ENCODE measurements at regions not wholly inside any gene's neighbourhood (a gene's known extent, or its start where the extent isn't known, plus 50 kb on each side); places are given as distances from the start of the nearest gene placed in this dataset.

DNA sequence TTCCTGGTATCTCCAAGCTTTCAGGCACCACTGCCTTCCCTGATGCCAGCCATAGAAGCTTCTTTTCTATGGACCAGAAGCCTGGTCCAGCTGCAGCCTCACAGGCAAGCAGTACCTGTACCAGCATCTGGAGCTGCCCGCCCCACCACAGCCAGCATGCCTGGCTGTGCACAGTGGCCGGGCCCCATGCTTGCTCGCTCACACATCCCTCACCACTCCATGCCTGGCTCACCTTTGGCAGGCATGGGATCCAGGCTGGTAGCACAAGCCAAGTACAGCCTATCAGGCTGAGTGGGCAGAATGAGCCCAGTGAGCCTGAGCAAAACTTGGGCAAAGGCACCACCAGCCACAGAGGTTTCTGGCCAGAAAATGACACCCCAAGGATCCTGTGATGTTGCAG lies 93.4 kb downstream of the TPRA1 start:
- no peaks in the 10 kb centered on the region for H3K4me1 ChIP-seq
- ATAC-seq, result no peak
- H3K27me3 ChIP-seq, result peaks cover 17% of the 10 kb centered on the region
- no peak overlapping the region for H3K27ac ChIP-seq
- TF ChIP-seq POLR2A (IDR thresholded peaks at IDR 0.05), result no peak
- no peak for TF ChIP-seq EP300 (IDR thresholded peaks at IDR 0.05)
- TF ChIP-seq POLR2AphosphoS5 (IDR thresholded peaks at IDR 0.05), result no peak
- TF ChIP-seq, protein P1, sequence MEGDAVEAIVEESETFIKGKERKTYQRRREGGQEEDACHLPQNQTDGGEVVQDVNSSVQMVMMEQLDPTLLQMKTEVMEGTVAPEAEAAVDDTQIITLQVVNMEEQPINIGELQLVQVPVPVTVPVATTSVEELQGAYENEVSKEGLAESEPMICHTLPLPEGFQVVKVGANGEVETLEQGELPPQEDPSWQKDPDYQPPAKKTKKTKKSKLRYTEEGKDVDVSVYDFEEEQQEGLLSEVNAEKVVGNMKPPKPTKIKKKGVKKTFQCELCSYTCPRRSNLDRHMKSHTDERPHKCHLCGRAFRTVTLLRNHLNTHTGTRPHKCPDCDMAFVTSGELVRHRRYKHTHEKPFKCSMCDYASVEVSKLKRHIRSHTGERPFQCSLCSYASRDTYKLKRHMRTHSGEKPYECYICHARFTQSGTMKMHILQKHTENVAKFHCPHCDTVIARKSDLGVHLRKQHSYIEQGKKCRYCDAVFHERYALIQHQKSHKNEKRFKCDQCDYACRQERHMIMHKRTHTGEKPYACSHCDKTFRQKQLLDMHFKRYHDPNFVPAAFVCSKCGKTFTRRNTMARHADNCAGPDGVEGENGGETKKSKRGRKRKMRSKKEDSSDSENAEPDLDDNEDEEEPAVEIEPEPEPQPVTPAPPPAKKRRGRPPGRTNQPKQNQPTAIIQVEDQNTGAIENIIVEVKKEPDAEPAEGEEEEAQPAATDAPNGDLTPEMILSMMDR (IDR thresholded peaks at IDR 0.05), result no peak
- 80% methylated on average over 3 of the region's 3 CpGs; no CpG with 5 or more reads in 1 of the 2 donors for WGBS, 2 donors (ENCODE audit: low coverage in 1 of 2)
- H3K36me3 ChIP-seq, result no peaks in the 10 kb centered on the region
- H3K9me3 ChIP-seq, result peaks cover 0 to 29% (median 0%) of the 10 kb centered on the region in 3 donors
- H3K4me3 ChIP-seq, result no peak overlapping the region

DNA sequence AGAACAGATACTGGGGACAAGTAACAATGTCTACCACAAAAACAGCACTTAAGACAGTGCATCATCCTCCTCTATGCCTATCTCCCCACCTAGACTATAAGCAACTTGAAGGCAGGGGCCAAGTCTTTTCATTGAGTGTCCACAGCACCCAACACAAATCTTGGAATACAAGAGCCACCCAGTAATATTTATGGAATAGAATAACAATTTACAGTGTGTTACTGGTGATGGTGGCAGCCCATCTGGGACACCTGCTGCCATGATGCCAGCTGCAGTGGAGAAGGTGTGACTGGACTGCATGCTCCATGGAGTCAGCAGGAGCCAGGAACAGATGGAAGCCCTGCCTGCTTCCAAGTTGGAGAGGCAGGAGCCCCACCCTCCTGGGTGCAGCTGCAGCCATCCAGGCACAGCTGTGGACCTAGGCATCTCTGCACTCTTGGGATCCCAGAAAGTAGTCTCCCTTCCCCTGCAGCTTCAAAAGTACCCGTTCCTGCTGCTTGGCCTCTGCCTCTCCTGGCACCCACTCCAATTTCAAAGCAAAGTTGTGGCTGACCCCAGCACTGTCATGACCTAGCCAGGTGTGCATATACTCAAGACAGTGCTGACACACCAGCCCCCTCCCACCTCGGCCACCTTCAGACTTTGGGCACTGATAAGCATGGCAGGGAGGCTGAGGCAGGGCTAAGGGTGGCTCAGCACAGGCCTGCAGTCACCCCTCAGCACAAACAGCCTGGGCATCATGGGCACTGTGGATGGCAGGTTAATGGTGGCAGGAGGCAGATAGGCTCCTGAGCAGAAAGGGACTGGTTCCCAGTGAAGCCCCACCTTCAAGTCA lies 94.5 kb downstream of the TPRA1 start:
- no CpG with 5 or more reads among the region's 2 CpGs for WGBS, 2 donors (ENCODE audit: low coverage in 1 of 2)
- no peak for ATAC-seq

DNA sequence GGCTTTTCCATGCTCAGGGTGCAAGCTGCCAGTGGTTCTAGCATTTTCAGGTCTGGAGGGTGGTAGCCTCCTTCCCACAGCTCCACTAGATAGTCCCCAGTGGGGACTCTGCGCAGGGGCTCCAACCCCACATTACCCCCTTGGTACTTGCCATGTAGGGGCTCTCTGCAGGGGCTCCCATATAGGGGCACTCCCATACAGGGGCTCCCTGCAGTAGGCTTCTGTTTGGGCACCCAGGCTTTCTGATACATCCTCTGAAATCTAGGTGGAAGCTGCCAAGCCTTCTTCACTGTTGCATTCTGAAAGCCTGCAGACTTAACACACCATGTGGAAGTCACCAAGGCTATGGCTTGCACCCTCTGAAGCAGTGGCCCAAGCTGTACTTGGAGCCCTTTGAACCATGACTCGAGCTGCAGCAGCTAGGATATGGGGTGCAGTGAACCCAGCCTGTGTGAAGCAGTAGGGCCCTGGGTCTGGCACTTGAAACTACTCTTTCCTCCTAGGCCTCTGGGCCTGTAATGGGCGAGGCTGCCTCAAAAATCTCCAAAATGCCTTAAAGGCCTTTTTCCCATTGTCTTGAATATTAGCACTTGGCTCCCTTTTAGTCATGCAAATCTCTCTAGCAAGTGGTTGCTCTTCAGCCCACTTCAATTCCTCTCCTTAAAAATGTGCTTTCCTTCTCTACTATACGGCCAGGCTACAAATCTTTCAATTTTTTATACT lies 96.4 kb downstream of the TPRA1 start:
- TF ChIP-seq, protein P1 (IDR thresholded peaks at IDR 0.05), result no peak
- TF ChIP-seq EP300 (IDR thresholded peaks at IDR 0.05) (no peak), POLR2AphosphoS5 (IDR thresholded peaks at IDR 0.05) (no peak), POLR2A (IDR thresholded peaks at IDR 0.05) (no peak)
- H3K36me3 ChIP-seq, result no peaks in the 10 kb centered on the region
- no peak for ATAC-seq
- no peak overlapping the region for H3K27ac ChIP-seq
- no peak overlapping the region for H3K4me3 ChIP-seq
- no peaks in the 10 kb centered on the region for H3K9me3 ChIP-seq
- no peaks in the 10 kb centered on the region for H3K4me1 ChIP-seq
- peaks cover 19% of the 10 kb centered on the region for H3K27me3 ChIP-seq
- WGBS, 2 donors (ENCODE audit: low coverage in 1 of 2), result 73 to 77% methylated on average over 2 to 3 of the region's 4 CpGs

More for the DNA sequence above, 94.5 kb downstream of the TPRA1 start:
- H3K27me3 ChIP-seq, result peaks cover 12% of the 10 kb centered on the region
- no peaks in the 10 kb centered on the region for H3K36me3 ChIP-seq
- no peak overlapping the region for H3K4me3 ChIP-seq
- TF ChIP-seq EP300 (IDR thresholded peaks at IDR 0.05) (no peak), POLR2AphosphoS5 (IDR thresholded peaks at IDR 0.05) (no peak), POLR2A (IDR thresholded peaks at IDR 0.05) (no peak)
- TF ChIP-seq, protein P1 (IDR thresholded peaks at IDR 0.05), result no peak
- no peaks in the 10 kb centered on the region for H3K4me1 ChIP-seq
- peaks cover 0 to 18% (median 0%) of the 10 kb centered on the region in 3 donors for H3K9me3 ChIP-seq
- no peak overlapping the region for H3K27ac ChIP-seq

DNA sequence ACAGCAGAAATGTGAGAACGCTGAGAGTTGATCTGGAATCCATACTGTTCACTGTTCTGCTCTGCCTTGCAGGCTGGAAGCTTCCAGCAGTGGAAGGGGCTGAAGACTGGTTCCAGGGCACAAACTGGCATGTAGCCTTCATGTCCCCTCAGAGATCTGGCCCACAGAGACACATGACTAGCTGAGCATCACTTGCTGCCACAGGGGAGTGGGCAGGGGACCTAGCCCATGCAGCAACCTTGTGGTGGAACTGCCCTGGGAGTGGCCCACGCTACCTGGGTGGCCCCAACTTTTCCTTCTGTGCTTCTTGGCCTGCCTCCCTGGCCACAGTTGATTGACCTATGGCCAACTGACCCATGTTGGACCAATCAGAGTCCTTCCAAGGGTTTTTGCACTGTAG lies 98.1 kb downstream of the TPRA1 start:
- no peak for ATAC-seq
- Histone ChIP-seq H3K9me3 (no peaks in the 10 kb centered on the region), H3K27me3 (peaks cover 20% of the 10 kb centered on the region), H3K4me3 (no peak overlapping the region), H3K36me3 (no peaks in the 10 kb centered on the region), H3K4me1 (no peaks in the 10 kb centered on the region), H3K27ac (no peak overlapping the region)
- no peak for TF ChIP-seq EP300 (IDR thresholded peaks at IDR 0.05)
- TF ChIP-seq, protein P1 (IDR thresholded peaks at IDR 0.05), result no peak
- TF ChIP-seq POLR2AphosphoS5 (IDR thresholded peaks at IDR 0.05), result no peak
- TF ChIP-seq POLR2A (IDR thresholded peaks at IDR 0.05), result no peak
- WGBS, 2 donors (ENCODE audit: low coverage in 1 of 2), result 80% methylated on average over 1 of the region's 2 CpGs; no CpG with 5 or more reads in 1 of the 2 donors

Data from gastroesophageal sphincter (tissue), 4 donors.